ENCODE measurements at regions not wholly inside any gene's neighbourhood (a gene's known extent, or its start where the extent isn't known, plus 50 kb on each side); places are given as distances from the start of the nearest gene placed in this dataset.

- TF ChIP-seq EZH2phosphoT487 (IDR thresholded peaks at IDR 0.05; ENCODE audit: borderline replicate concordance) = no peak
- TF ChIP-seq, protein P1, sequence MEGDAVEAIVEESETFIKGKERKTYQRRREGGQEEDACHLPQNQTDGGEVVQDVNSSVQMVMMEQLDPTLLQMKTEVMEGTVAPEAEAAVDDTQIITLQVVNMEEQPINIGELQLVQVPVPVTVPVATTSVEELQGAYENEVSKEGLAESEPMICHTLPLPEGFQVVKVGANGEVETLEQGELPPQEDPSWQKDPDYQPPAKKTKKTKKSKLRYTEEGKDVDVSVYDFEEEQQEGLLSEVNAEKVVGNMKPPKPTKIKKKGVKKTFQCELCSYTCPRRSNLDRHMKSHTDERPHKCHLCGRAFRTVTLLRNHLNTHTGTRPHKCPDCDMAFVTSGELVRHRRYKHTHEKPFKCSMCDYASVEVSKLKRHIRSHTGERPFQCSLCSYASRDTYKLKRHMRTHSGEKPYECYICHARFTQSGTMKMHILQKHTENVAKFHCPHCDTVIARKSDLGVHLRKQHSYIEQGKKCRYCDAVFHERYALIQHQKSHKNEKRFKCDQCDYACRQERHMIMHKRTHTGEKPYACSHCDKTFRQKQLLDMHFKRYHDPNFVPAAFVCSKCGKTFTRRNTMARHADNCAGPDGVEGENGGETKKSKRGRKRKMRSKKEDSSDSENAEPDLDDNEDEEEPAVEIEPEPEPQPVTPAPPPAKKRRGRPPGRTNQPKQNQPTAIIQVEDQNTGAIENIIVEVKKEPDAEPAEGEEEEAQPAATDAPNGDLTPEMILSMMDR (conservative IDR thresholded peaks at IDR 0.05; ENCODE audit: low read length) = no peak
Observed at GRCh38 chr13:31887286-31887685, 144.3 kb upstream of the FRY start.
